HCT116 (cell line): ENCODE measurements at regions not wholly inside any gene's neighbourhood (a gene's known extent, or its start where the extent isn't known, plus 50 kb on each side); places are given as distances from the start of the nearest gene placed in this dataset.

ENCODE experiments used
- ATAC-seq: fragments of 200-7000 bp; cut with Tn5 transposase; 2 replicates; pipeline ENCODE4 v1.9.1; 2020; ENCODE audit warnings: mild to moderate bottlenecking, moderate library complexity
- BruUV-seq: library from RNA; stranded (reverse); fragments of 400-500 nt; replicated peaks from 2 replicates; lab custom pipeline; 2021; lab: Mats Ljungman, UMichigan
- CTCF ChIA-PET: fragments of 300-600 bp; sonication (Branson Sonifier 250); formaldehyde crosslinking; loops from one replicate; lab custom pipeline; 2021; ENCODE audit warnings: antibody characterized with exemption; lab: Charles Lee
- POLR2A ChIA-PET: fragments of 300-600, 350-600 bp; sonication (Branson Sonifier 250); formaldehyde crosslinking; loops from one replicate; lab custom pipeline; 2021; ENCODE audit warnings: antibody characterized with exemption; lab: Charles Lee
- RAD21 ChIA-PET, 2 experiments: fragments of 300-600 bp; sonication (Branson Sonifier 250); formaldehyde crosslinking; loops; one replicate each; lab custom pipeline; 2023; ENCODE audit warnings: low total read pairs in 2 of 2; ENCODE audit not compliant: uncharacterized antibody in 2 of 2, unreplicated experiment in 2 of 2, low non-redundant PET in 1 of 2; lab: Charles Lee
- DNase-seq: peaks from one replicate; pipeline ENCODE4 v3.0.0-alpha.2; 2010; ENCODE audit warnings: low read depth, low spot score
- H2AFZ ChIP-seq: fragments of 200-600 bp; shearing (Covaris generic), sonication (generic); 2 replicates; pipeline ENCODE4 v1.6.1; 2017; ENCODE audit warnings: low read depth, mixed run types, mixed read lengths, antibody characterized with exemption, low read length; ENCODE audit not compliant: poor library complexity, severe bottlenecking
- H3K27ac ChIP-seq: 2 replicates; pipeline ENCODE4 v1.5.1; 2012; ENCODE audit warnings: low read depth, low read length
- H3K27me3 ChIP-seq: fragments of 200-600 bp; sonication (generic); 2 replicates; pipeline ENCODE4 v1.6.1; 2016; ENCODE audit warnings: mixed run types, low read length, mixed read lengths; ENCODE audit not compliant: insufficient read depth
- H3K36me3 ChIP-seq, 2 experiments: fragments of 200-500 bp in 1 of 2; fragments of 200-600 bp in 1 of 2; sonication (Bioruptor generic) in 1 of 2; sonication (generic) in 1 of 2; 2 replicates each; pipeline versions ENCODE4 v1.5.1 to v1.6.1; 2014 to 2016; ENCODE audit warnings: low read length in 2 of 2, inconsistent platforms in 1 of 2, mixed read lengths in 1 of 2, mixed run types in 1 of 2; ENCODE audit not compliant: insufficient read depth in 2 of 2, control insufficient read depth in 1 of 2
- H3K4me1 ChIP-seq, 2 experiments: fragments of 200-600 bp in 1 of 2; sonication (generic) in 1 of 2; 2 replicates each; pipeline versions ENCODE4 v1.5.1 to v1.6.1; 2012 to 2017; ENCODE audit warnings: low read length in 2 of 2, inconsistent platforms in 1 of 2, mild to moderate bottlenecking in 1 of 2, mixed read lengths in 1 of 2, mixed run types in 1 of 2, moderate library complexity in 1 of 2; ENCODE audit not compliant: insufficient read depth in 2 of 2, control insufficient read depth in 1 of 2
- H3K4me2 ChIP-seq: fragments of 200-600 bp; sonication (generic); 2 replicates; pipeline ENCODE4 v1.6.1; 2017; ENCODE audit warnings: mixed run types, low read length, mixed read lengths
- H3K4me3 ChIP-seq, 2 experiments: fragments of 200-600 bp in 1 of 2; sonication (generic) in 1 of 2; replicated peaks in 1 of 2; 2 replicates each; pipeline ENCODE4 v1.5.1; 2011 to 2016; ENCODE audit warnings: low read length in 2 of 2, control low read depth in 1 of 2, low read depth in 1 of 2, mild to moderate bottlenecking in 1 of 2, mixed read lengths in 1 of 2, mixed run types in 1 of 2
- H3K79me2 ChIP-seq: fragments of 200-600 bp; sonication (generic); 2 replicates; pipeline ENCODE4 v1.6.1; 2017; ENCODE audit warnings: mild to moderate bottlenecking, mixed run types, low read length, moderate library complexity, mixed read lengths; ENCODE audit not compliant: insufficient read depth
- H3K9ac ChIP-seq: fragments of 200-600 bp; sonication (generic); 2 replicates; pipeline ENCODE4 v1.6.1; 2016; ENCODE audit warnings: low read length, mixed read lengths
- H3K9me2 ChIP-seq: fragments of 200-600 bp; sonication (generic), shearing (Covaris generic); 2 replicates; pipeline ENCODE4 v1.6.1; 2017; ENCODE audit warnings: mixed run types, mild to moderate bottlenecking, moderate library complexity; ENCODE audit not compliant: insufficient read depth
- H3K9me3 ChIP-seq, 2 experiments: fragments of 200-500 bp in 1 of 2; fragments of 200-600 bp in 1 of 2; sonication (Bioruptor generic) in 1 of 2; sonication (generic) in 1 of 2; 2 replicates each; pipeline ENCODE4 v1.6.1; 2014 to 2017; ENCODE audit warnings: low read length in 2 of 2, mixed read lengths in 2 of 2, inconsistent platforms in 1 of 2, low read depth in 1 of 2, mild to moderate bottlenecking in 1 of 2, mixed run types in 1 of 2, moderate library complexity in 1 of 2; ENCODE audit not compliant: control insufficient read depth in 1 of 2, insufficient read depth in 1 of 2
- H4K20me1 ChIP-seq: fragments of 200-600 bp; sonication (generic), shearing (Covaris generic); 2 replicates; pipeline ENCODE4 v1.6.1; 2017; ENCODE audit warnings: mixed run types, mild to moderate bottlenecking, moderate library complexity; ENCODE audit not compliant: insufficient read depth
- CBX3 ChIP-seq: IDR thresholded peaks from 2 replicates; pipeline ENCODE4 v1.6.1; 2012; ENCODE audit warnings: low read depth
- CEBPB ChIP-seq: IDR thresholded peaks from 2 replicates; pipeline ENCODE4 v1.6.1; 2012; ENCODE audit warnings: low read depth
- ELF1 ChIP-seq: IDR thresholded peaks from 2 replicates; pipeline ENCODE4 v1.6.1; 2012; ENCODE audit warnings: low read depth, borderline replicate concordance
- EZH2 ChIP-seq: fragments of 200-600 bp; sonication (generic); IDR thresholded peaks from 2 replicates; pipeline ENCODE4 v1.6.1; 2017; ENCODE audit warnings: antibody characterized with exemption, mixed run types
- POLR2A ChIP-seq: IDR thresholded peaks from 2 replicates; pipeline ENCODE4 v1.7.0; 2011; ENCODE audit warnings: borderline replicate concordance; ENCODE audit not compliant: insufficient read depth, insufficient read length; ENCODE audit errors: extremely low read depth
- SIN3A ChIP-seq: IDR thresholded peaks from 2 replicates; pipeline ENCODE4 v1.6.1; 2012; ENCODE audit warnings: low read depth
- SRF ChIP-seq: IDR thresholded peaks from 2 replicates; pipeline ENCODE4 v1.6.1; 2012; ENCODE audit warnings: low read depth
- YY1 ChIP-seq: IDR thresholded peaks from 2 replicates; pipeline ENCODE4 v1.6.1; 2011; ENCODE audit warnings: low read length, low read depth, moderate library complexity, mild to moderate bottlenecking; ENCODE audit not compliant: insufficient replicate concordance; ENCODE audit errors: extremely low read depth
- ZFX ChIP-seq: fragments of 450-650 bp; IDR thresholded peaks from 2 replicates; pipeline ENCODE4 v1.6.1; 2017
- intact Hi-C: fragments of 100-400 bp; cut with micrococcal nuclease; formaldehyde crosslinking; loops from 2 replicates; pipeline ENCODE4 v1.10.0; 2022
- TF ChIP-seq, protein P1 (sequence below): IDR thresholded peaks from 2 replicates; pipeline ENCODE4 v1.6.1; 2012
- TF ChIP-seq, protein P2 (sequence below), 3 experiments: fragments of 200-600 bp in 1 of 3; sonication (generic) in 1 of 3; IDR thresholded peaks in 2 of 3; conservative IDR thresholded peaks in 1 of 3; 2 replicates each; pipeline ENCODE4 v1.5.1; 2012 to 2017; ENCODE audit warnings: low read depth in 2 of 3, low read length in 2 of 3, antibody characterized with exemption in 1 of 3, borderline replicate concordance in 1 of 3, control low read depth in 1 of 3, mild to moderate bottlenecking in 1 of 3, mixed read lengths in 1 of 3, mixed run types in 1 of 3, moderate library complexity in 1 of 3; ENCODE audit not compliant: insufficient read depth in 1 of 3

DNA sequence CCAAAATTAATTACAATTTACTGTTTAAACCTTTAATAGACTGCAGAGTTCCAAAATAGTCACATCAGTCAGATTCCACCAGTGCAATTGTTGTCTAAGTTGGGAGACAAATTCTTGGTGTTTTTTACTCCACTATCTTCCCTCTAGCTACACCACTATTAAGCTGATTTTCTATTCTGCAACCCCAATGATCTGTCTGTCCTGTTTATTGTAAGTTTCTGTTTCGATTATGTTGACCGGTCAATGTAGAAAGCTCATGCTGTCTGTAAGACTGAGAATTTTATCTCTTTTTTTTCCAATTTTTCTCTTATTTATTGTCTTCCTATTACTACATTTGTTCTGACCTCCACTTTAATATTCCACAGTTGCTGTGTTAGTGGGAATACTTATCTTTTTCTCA, 557.5 kb downstream of the SH2D4B start:
- no peaks in the 10 kb centered on the region for H3K79me2 ChIP-seq
- no peaks in the 10 kb centered on the region for H3K4me1 ChIP-seq
- H3K36me3 ChIP-seq = no peaks in the 10 kb centered on the region
- no peaks in the 10 kb centered on the region for H3K27me3 ChIP-seq
- H3K4me2 ChIP-seq = no peak overlapping the region
- TF ChIP-seq CBX3 = no peak
- TF ChIP-seq ELF1 = no peak
- H3K9me2 ChIP-seq = no peaks in the 10 kb centered on the region
- no peak overlapping the region for H3K9ac ChIP-seq
- H3K9me3 ChIP-seq = peaks cover 0 to 9% of the 10 kb centered on the region in 2 experiments; a peak in 2 of 4 replicates
- no peaks in the 10 kb centered on the region; the same call in 1 of the 2 replicates for H4K20me1 ChIP-seq
- intact Hi-C loops = no loop called here
- no TSS peak for BruUV-seq
- no peak overlapping the region for H2AFZ ChIP-seq
- no peak overlapping the region for H3K4me3 ChIP-seq
- no peak overlapping the region for H3K27ac ChIP-seq
- no peak for ATAC-seq
- ChIA-PET POLR2A (no interaction called here), RAD21 (no interaction called here), CTCF (no interaction called here)
- no peak for DNase-seq

DNA sequence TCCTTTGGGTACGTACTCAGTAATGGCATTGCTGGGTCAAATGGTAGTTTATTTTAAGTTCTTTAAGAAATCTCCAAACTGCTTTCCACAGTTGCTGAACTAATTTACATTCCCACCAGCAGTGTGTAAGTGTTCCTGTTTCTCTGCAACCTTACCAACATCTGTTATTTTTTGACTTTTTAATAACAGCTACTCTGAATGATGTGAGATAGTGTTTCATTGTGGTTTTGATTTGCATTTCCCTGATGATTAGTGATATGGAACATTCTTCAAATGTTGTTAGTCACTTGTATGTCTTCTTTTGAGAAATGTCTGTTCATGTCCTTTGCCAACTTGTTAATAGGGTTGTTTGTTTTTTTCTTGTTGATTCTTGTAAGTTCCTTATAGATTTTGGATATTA, 558.9 kb downstream of the SH2D4B start:
- peaks cover 0 to 10% of the 10 kb centered on the region in 2 experiments; a peak in 2 of 4 replicates for H3K9me3 ChIP-seq
- H3K4me1 ChIP-seq = no peaks in the 10 kb centered on the region
- RAD21 ChIA-PET = no interaction called here
- no peak overlapping the region for H3K4me2 ChIP-seq
- H3K4me3 ChIP-seq = no peak overlapping the region
- CTCF ChIA-PET = no interaction called here
- no TSS peak for BruUV-seq
- no peaks in the 10 kb centered on the region for H3K27me3 ChIP-seq
- ATAC-seq (no peak), DNase-seq (no peak)
- no peak overlapping the region for H2AFZ ChIP-seq
- no peaks in the 10 kb centered on the region for H3K79me2 ChIP-seq
- intact Hi-C loops = no loop called here
- no peaks in the 10 kb centered on the region; the same call in 1 of the 2 replicates for H4K20me1 ChIP-seq
- POLR2A ChIA-PET = no interaction called here
- H3K36me3 ChIP-seq = no peaks in the 10 kb centered on the region
- no peak overlapping the region for H3K27ac ChIP-seq
- H3K9ac ChIP-seq = no peak overlapping the region
- H3K9me2 ChIP-seq = no peaks in the 10 kb centered on the region
- TF ChIP-seq POLR2A = no peak
- TF ChIP-seq EZH2 = no peak
- TF ChIP-seq CEBPB = no peak
- no peak for TF ChIP-seq SRF
- TF ChIP-seq YY1 = no peak
- TF ChIP-seq, protein P1, sequence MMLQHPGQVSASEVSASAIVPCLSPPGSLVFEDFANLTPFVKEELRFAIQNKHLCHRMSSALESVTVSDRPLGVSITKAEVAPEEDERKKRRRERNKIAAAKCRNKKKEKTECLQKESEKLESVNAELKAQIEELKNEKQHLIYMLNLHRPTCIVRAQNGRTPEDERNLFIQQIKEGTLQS = no peak
- TF ChIP-seq ZFX = no peak
- no peak for TF ChIP-seq SIN3A
- TF ChIP-seq, protein P2, sequence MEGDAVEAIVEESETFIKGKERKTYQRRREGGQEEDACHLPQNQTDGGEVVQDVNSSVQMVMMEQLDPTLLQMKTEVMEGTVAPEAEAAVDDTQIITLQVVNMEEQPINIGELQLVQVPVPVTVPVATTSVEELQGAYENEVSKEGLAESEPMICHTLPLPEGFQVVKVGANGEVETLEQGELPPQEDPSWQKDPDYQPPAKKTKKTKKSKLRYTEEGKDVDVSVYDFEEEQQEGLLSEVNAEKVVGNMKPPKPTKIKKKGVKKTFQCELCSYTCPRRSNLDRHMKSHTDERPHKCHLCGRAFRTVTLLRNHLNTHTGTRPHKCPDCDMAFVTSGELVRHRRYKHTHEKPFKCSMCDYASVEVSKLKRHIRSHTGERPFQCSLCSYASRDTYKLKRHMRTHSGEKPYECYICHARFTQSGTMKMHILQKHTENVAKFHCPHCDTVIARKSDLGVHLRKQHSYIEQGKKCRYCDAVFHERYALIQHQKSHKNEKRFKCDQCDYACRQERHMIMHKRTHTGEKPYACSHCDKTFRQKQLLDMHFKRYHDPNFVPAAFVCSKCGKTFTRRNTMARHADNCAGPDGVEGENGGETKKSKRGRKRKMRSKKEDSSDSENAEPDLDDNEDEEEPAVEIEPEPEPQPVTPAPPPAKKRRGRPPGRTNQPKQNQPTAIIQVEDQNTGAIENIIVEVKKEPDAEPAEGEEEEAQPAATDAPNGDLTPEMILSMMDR (IDR thresholded peaks at IDR 0.05 in 2 of 3, conservative IDR thresholded peaks at IDR 0.05 in 1 of 3; ENCODE audit: borderline replicate concordance in 1 of 3, insufficient read depth in 1 of 3, low read depth in 2 of 3, low read length in 2 of 3) = no peak
